HL-60 (cell line): ENCODE measurements at regions not wholly inside any gene's neighbourhood (a gene's known extent, or its start where the extent isn't known, plus 50 kb on each side); places are given as distances from the start of the nearest gene placed in this dataset.

Experiments used
- CTCF ChIP-seq: IDR thresholded peaks from one replicate; pipeline ENCODE4 v1.5.1; 2011; ENCODE audit warnings: low read length, control low read depth, inconsistent platforms; ENCODE audit not compliant: insufficient read depth
- POLR2AphosphoS5 ChIP-seq: IDR thresholded peaks from 2 replicates; pipeline ENCODE4 v1.6.1; 2012; ENCODE audit warnings: low read depth

- TF ChIP-seq CTCF (no peak), POLR2AphosphoS5 (no peak)
Observed at GRCh38 chr18:78686976-78687685, 292.5 kb upstream of the SALL3 start.
